Pancreas (tissue), 10 donors: ENCODE measurements at regions not wholly inside any gene's neighbourhood (a gene's known extent, or its start where the extent isn't known, plus 50 kb on each side); places are given as distances from the start of the nearest gene placed in this dataset.

Experiments used
- ATAC-seq, 4 donors: fragments of 200-7000 bp; cut with Tn5 transposase; one replicate each; pipeline versions ENCODE4 v1.8.0 to v1.9.1; 2020; ENCODE audit warnings: mild to moderate bottlenecking in 4 of 4, moderate library complexity in 4 of 4
- DNase-seq, 6 donors: peaks; one replicate each; pipeline ENCODE4 v3.0.0-alpha.2; 2020
- FAIRE-seq: peaks from 2 replicates; lab custom pipeline; 2012; peaks lifted over from hg19 to GRCh38; lab: Jason Lieb, UNC
- H3K27ac ChIP-seq, 4 donors: fragments of 200-600 bp; sonication (generic); 1 replicate in 3 of 4; 2 replicates in 1 of 4; pipeline versions ENCODE4 v1.5.0 to v1.8.0; 2020
- H3K27me3 ChIP-seq, 4 donors: fragments of 200-600 bp; one replicate each; pipeline ENCODE4 v1.8.0; 2021
- H3K36me3 ChIP-seq, 3 donors: fragments of 200-600 bp; sonication (generic) in 1 of 3; one replicate each; pipeline versions ENCODE4 v1.5.0 to v1.8.0; 2020 to 2021
- H3K4me1 ChIP-seq, 3 donors: fragments of 200-600 bp; one replicate each; pipeline ENCODE4 v1.8.0; 2021
- H3K4me3 ChIP-seq, 4 donors: fragments of 200-600 bp; sonication (generic) in 2 of 4; one replicate each; pipeline versions ENCODE4 v1.5.0 to v1.8.0; 2020 to 2021
- H3K9me3 ChIP-seq, 4 donors: fragments of 200-600 bp; one replicate each; pipeline ENCODE4 v1.8.0; 2021
- WGBS, 2 donors: extraction: QIAGEN DNeasy Blood & Tissue Kit; methylation state at CpG; one replicate each; pipeline ENCODE4 v1.1.7; 2013; 5-methylcytosine and 5-hydroxymethylcytosine counted together
- intact Hi-C, 3 donors: fragments of 100-400 bp; cut with DNase I; formaldehyde crosslinking; loops; one replicate each; pipeline versions ENCODE4 v1.11.1 to v1.14.2; 2022
- TF ChIP-seq, protein P1 (sequence below), 4 donors: fragments of 200-600 bp; sonication (generic) in 3 of 4; IDR thresholded peaks; one replicate each; pipeline versions ENCODE4 v1.5.0 to v1.8.0; 2021; ENCODE audit warnings: antibody characterized with exemption in 4 of 4
- donor health status: healthy with polysubstance abuse.
- donor health status: DM: no; HTN: no; CAD: no; lungs with moderate emphysema.
- donor health status: DM: no; HTN: no; CAD: no.
- donor health status: control.
- donor health status: control.
- donor health status: Bipolar disorder and iron deficiency.
- donor health status: DM: yes; HTN: yes; CAD: no.
- donor health status: DM: no; HTN: no; CAD: no.
- donor health status: DM: no; HTN: no; CAD: no.
- donor health status: DM: yes; HTN: yes; CAD: no.

DNA sequence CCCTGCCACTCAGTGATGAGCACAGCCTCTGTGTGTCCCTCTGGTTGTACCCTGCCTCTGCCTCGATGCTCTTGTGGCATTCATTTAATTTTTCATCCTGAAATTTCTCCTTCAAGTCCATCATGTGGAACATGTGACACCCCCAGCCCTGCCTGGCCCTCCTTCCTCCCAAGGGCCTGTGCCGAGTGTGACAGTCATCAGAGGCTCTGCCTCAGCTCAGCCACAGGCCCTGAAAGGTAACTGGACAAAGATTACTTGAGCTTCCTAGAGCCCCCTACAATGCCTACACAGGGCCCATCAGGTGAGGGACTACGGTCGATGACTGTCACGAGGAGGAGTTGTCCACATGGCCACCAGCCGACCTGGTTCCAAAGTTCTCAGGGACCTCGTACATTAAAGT lies 75.1 kb downstream of the C1QL2 start:
- H3K9me3 ChIP-seq: no peaks in the 10 kb centered on the region
- intact Hi-C loops: no loop called here
- TF ChIP-seq, protein P1, sequence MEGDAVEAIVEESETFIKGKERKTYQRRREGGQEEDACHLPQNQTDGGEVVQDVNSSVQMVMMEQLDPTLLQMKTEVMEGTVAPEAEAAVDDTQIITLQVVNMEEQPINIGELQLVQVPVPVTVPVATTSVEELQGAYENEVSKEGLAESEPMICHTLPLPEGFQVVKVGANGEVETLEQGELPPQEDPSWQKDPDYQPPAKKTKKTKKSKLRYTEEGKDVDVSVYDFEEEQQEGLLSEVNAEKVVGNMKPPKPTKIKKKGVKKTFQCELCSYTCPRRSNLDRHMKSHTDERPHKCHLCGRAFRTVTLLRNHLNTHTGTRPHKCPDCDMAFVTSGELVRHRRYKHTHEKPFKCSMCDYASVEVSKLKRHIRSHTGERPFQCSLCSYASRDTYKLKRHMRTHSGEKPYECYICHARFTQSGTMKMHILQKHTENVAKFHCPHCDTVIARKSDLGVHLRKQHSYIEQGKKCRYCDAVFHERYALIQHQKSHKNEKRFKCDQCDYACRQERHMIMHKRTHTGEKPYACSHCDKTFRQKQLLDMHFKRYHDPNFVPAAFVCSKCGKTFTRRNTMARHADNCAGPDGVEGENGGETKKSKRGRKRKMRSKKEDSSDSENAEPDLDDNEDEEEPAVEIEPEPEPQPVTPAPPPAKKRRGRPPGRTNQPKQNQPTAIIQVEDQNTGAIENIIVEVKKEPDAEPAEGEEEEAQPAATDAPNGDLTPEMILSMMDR (IDR thresholded peaks at IDR 0.05): no peak
- H3K27ac ChIP-seq: no peak overlapping the region
- ATAC-seq: no peak
- FAIRE-seq: no peak
- H3K4me1 ChIP-seq: peaks cover 0 to 8% (median 0%) of the 10 kb centered on the region in 3 donors
- H3K36me3 ChIP-seq: no peaks in the 10 kb centered on the region
- no peak for DNase-seq
- WGBS, 2 donors: 82 to 85% methylated on average over 7 of the region's 7 CpGs
- no peak overlapping the region for H3K4me3 ChIP-seq
- no peaks in the 10 kb centered on the region for H3K27me3 ChIP-seq

DNA sequence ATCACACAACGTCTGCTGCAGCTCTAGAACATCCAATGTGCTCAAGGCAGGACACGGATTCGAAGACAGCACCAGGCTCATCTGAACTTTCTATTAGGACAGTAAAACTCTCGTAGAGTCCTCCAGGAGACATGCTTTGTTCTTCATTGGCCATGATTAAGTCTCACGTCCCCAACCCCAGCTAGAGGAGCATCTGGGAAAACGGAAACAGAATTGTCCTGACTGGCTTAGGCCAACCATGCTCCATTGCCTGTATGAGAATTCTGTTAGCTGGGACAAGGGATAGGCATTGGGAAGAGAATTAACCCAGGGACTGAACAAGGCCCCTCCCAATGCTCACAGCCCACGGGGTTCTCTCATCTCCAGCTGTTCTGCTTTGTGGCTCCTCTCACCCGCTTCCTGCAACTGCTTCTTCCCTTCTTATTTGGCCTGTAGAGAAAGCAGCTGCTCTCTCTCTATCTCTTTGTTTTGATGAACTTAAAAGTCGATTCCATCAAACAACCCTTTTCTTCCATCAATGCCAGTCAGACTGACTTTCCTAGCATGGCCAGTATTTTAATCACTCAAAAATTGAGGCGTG lies 75.6 kb downstream of the C1QL2 start:
- Histone ChIP-seq H3K36me3 (no peaks in the 10 kb centered on the region), H3K27me3 (no peaks in the 10 kb centered on the region), H3K27ac (no peak overlapping the region), H3K9me3 (no peaks in the 10 kb centered on the region), H3K4me1 (peaks cover 0 to 8% (median 0%) of the 10 kb centered on the region in 3 donors), H3K4me3 (no peak overlapping the region)
- DNase-seq: no peak
- FAIRE-seq: no peak
- intact Hi-C loops: no loop called here
- 72 to 81% methylated on average over 10 of the region's 10 CpGs for WGBS, 2 donors
- ATAC-seq: no peak
- TF ChIP-seq, protein P1 (IDR thresholded peaks at IDR 0.05): no peak

DNA sequence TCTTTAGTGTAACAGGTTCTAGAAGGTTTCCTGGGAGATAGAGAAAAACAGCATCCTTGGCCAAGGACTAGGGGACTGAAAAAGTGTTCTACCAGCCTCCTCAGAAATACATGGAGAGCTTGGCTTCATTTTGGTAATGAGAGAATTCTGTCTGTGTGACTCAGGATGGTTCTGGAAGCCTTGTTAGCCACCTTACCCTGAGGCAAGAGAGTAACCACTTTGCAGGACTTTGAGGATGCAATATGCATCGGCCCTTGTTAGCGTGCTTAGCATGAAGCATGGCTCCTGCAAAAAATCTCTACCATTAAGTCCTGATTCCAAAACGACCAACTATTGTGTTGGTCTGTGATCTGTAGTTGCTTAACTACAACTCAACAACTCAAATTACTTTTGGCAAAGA lies 79.8 kb downstream of the C1QL2 start:
- ATAC-seq (no peak), DNase-seq (no peak), FAIRE-seq (no peak)
- Histone ChIP-seq H3K9me3 (no peaks in the 10 kb centered on the region), H3K27me3 (no peaks in the 10 kb centered on the region), H3K4me1 (no peaks in the 10 kb centered on the region), H3K27ac (no peak overlapping the region), H3K4me3 (no peak overlapping the region), H3K36me3 (no peaks in the 10 kb centered on the region)
- TF ChIP-seq, protein P1 (IDR thresholded peaks at IDR 0.05): no peak
- intact Hi-C loops: no loop called here
- 68 to 75% methylated on average over 3 of the region's 3 CpGs for WGBS, 2 donors

DNA sequence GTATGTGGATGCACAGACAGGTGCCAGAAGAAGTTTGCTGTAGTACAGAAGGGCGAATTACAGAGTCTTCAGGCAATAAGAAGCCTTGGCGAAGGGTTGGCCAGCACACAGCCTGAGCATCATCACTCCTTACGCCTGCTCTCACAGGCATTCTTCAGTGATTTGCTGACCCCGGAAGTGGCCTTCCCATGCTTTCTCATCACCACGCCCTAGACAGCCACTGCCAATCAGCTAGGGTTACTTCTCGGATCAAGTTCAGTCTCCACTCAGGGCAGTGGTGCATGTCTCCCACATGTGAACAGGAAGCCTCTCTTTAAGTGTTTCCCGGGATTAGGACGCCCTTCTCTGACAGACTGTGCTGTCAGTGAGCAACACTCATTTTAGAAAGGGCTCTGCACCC lies 81.8 kb downstream of the C1QL2 start:
- 67 to 72% methylated on average over 8 of the region's 8 CpGs for WGBS, 2 donors
- TF ChIP-seq, protein P1 (IDR thresholded peaks at IDR 0.05): no peak
- intact Hi-C loops: no loop called here

GRCh38 chr2:119073213-119073612 lies 85.3 kb downstream of the C1QL2 start:
- ATAC-seq: no peak
- no peak for FAIRE-seq
- no peaks in the 10 kb centered on the region for H3K27me3 ChIP-seq
- H3K4me1 ChIP-seq: no peaks in the 10 kb centered on the region
- WGBS, 2 donors: 32 to 38% methylated on average over 3 of the region's 3 CpGs
- H3K27ac ChIP-seq: no peak overlapping the region
- intact Hi-C loops: no loop called here
- TF ChIP-seq, protein P1 (IDR thresholded peaks at IDR 0.05): no peak
- no peak for DNase-seq
- H3K9me3 ChIP-seq: no peaks in the 10 kb centered on the region
- H3K36me3 ChIP-seq: no peaks in the 10 kb centered on the region
- H3K4me3 ChIP-seq: no peak overlapping the region

More for the DNA sequence above, 81.8 kb downstream of the C1QL2 start:
- Histone ChIP-seq H3K4me1 (no peaks in the 10 kb centered on the region), H3K27ac (no peak overlapping the region), H3K27me3 (no peaks in the 10 kb centered on the region), H3K9me3 (no peaks in the 10 kb centered on the region), H3K36me3 (no peaks in the 10 kb centered on the region), H3K4me3 (no peak overlapping the region)
- FAIRE-seq (no peak), ATAC-seq (no peak), DNase-seq (no peak)
